NCI-H187 treated with DMSO at 0.1 percent for 48 hours (cell line): ENCODE measurements at regions not wholly inside any gene's neighbourhood (a gene's known extent, or its start where the extent isn't known, plus 50 kb on each side); places are given as distances from the start of the nearest gene placed in this dataset.

Experiments used
- DNase-seq: peaks from one replicate; lab custom pipeline; 2025; lab: John Stamatoyannopoulos, UW

GRCh38 chr3:40593351-40593750, 68.6 kb downstream of the ZNF621 start:
- DNase-seq = no peak

- no peak for DNase-seq
These were observed 72.7 kb downstream of the ZNF621 start for GRCh38 chr3:40597441-40597840.

- no peak for DNase-seq
These were observed 73.6 kb downstream of the ZNF621 start for GRCh38 chr3:40598338-40598737.

GRCh38 chr3:40598962-40599361, 74.2 kb downstream of the ZNF621 start:
- no peak for DNase-seq

GRCh38 chr3:40602778-40603385, 78.1 kb downstream of the ZNF621 start:
- no peak for DNase-seq

- DNase-seq = no peak
These were observed 81.2 kb downstream of the ZNF621 start for GRCh38 chr3:40605960-40606359.

- no peak for DNase-seq
These were observed 83.3 kb downstream of the ZNF621 start for GRCh38 chr3:40608091-40608490.

- DNase-seq = no peak
These were observed 88.5 kb downstream of the ZNF621 start for GRCh38 chr3:40613306-40613705.

- DNase-seq = no peak
These were observed 90.6 kb downstream of the ZNF621 start for GRCh38 chr3:40615110-40615915.

- peak; percentile 24 for DNase-seq
These were observed 91.4 kb downstream of the ZNF621 start for GRCh38 chr3:40615918-40616819.

GRCh38 chr3:40617084-40617483, 92.3 kb downstream of the ZNF621 start:
- no peak for DNase-seq

GRCh38 chr3:40618158-40618557, 93.4 kb downstream of the ZNF621 start:
- DNase-seq = no peak

- DNase-seq = no peak
These were observed 95.4 kb downstream of the ZNF621 start for GRCh38 chr3:40620151-40620550.

GRCh38 chr3:40621252-40621651, 96.5 kb downstream of the ZNF621 start:
- DNase-seq = no peak

GRCh38 chr3:40623567-40623966, 98.8 kb downstream of the ZNF621 start:
- no peak for DNase-seq

GRCh38 chr3:40624189-40624769, 99.5 kb downstream of the ZNF621 start:
- DNase-seq = no peak

GRCh38 chr3:40627095-40627494, 102.3 kb downstream of the ZNF621 start:
- DNase-seq = no peak

GRCh38 chr3:40628984-40629383, 104.2 kb downstream of the ZNF621 start:
- no peak for DNase-seq

- DNase-seq = no peak
These were observed 106.7 kb downstream of the ZNF621 start for GRCh38 chr3:40631341-40631995.

GRCh38 chr3:40637906-40638305, 113.1 kb downstream of the ZNF621 start:
- DNase-seq = no peak

- DNase-seq = no peak
These were observed 114.2 kb downstream of the ZNF621 start for GRCh38 chr3:40639006-40639405.

- DNase-seq = no peak
These were observed 118.1 kb downstream of the ZNF621 start for GRCh38 chr3:40642812-40643211.
